GM21528 (cell line): ENCODE measurements at regions not wholly inside any gene's neighbourhood (a gene's known extent, or its start where the extent isn't known, plus 50 kb on each side); places are given as distances from the start of the nearest gene placed in this dataset.

Experiments
- ATAC-seq: cut with Tn5 transposase; IDR thresholded peaks from one replicate; pipeline ENCODE4 v1.9.1; 2021; ENCODE audit warnings: mild to moderate bottlenecking, moderate library complexity; ENCODE audit not compliant: unreplicated experiment, low FRiP score

DNA sequence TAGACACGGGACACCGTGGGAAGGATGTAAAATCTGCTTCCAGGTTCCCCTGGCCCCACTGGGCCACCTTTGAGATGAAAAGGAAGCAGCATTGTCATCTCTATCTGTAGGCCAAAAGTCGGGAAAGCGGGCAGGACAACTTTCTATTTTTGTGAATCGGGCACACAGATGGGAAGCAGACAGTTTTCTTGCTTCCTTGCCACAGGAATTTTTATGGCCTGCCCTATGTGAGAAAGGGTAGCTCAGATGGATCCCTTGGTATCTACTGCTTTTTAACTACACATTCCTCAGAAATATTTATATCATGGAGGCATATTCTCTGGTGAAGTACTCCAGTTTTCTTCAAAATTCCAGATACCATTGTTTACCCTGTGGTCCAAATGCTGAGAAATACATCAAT is 735.5 kb downstream of the CBLN2 start:
- ATAC-seq: no peak

- ATAC-seq: no peak
These were observed 736.6 kb downstream of the CBLN2 start for GRCh38 chr18:71807586-71807985.

DNA sequence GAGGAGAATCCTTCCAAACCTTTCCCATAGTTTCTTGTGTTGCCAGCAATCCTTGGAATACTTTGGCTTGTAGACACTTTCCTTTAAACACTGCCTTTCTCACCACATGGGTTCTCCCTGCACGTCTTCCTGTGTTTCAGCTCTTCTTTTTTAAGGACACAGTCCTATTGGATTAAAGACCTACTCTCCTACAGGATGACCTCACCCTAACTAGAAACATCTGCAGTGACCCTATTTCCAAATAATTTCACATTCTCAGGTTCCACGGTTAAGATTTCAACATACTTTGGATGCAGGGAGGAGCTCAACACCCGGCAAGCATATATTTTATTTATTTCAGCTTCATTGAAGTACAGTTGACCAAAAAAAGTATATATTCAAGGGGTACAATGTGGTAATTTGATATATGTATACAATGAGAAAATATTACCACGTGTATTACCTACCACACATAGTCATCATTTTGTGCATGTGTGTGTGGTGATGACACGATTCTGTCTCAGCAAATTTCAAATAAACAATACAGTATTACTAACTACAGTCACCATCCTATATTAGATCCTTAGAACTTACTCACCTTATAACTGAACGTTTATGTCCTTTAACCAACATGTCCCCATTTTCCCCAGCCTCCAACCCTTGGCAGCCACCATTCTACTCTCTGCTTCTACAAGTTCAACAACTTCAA is 745.0 kb downstream of the CBLN2 start:
- no peak for ATAC-seq

- ATAC-seq: no peak
These were observed 746.6 kb downstream of the CBLN2 start for GRCh38 chr18:71797554-71797953.

DNA sequence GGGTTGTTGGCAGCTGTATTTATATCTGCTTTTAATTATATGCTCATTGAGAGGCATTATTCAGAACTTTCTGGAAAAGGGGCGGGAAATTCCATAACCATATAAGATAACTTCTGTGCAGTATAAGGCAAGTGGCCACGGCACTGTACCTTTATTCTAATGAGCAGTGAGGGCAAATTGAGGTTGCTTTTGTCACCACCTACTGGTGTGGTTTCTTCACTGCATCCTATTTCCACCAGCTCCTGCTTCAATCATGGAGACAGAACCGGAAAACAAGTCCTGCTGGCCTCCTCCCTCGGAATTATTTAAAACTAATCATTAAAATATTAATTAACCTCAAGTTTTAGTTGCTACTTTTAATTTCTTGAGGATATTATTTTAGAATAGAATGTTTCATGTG is 759.4 kb downstream of the CBLN2 start:
- ATAC-seq: no peak

GRCh38 chr18:71760541-71760940 is 783.6 kb downstream of the CBLN2 start:
- no peak for ATAC-seq

DNA sequence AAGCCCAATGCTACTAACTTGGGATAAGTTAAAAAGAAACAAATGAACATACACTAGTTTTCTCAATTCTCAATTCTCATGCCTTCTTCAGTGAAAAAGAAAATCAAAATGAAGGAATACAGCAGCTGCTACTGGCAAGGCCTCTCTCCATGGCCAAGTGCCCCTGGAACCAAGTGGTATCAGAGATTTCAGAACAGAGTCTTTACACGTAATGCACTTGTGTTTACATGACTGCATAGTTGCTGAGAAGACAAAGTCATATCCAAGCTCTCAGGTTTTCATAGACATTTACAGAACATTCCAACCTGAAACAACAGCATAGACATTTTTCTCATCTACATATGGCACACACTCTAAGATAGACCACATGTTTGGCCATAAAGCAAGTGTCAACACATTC is 789.9 kb downstream of the CBLN2 start:
- ATAC-seq: no peak

DNA sequence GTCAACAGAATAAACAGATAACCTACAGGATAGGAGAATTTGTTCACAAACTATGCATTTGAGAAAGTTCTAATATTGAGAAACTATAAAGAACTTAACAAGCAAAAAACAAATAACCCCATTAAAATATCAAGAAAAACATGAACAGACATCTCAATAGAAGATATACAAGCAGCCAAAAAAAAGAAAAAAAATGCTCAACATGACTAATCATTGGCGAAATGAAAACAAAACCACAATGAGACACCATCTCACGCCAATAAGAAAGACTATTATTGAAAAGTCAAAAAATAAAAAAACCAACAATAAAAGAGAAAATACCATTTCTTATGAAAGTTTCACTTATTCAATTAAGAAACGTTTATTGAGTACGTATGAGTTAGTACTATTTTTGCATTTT is 800.5 kb downstream of the CBLN2 start:
- no peak for ATAC-seq

DNA sequence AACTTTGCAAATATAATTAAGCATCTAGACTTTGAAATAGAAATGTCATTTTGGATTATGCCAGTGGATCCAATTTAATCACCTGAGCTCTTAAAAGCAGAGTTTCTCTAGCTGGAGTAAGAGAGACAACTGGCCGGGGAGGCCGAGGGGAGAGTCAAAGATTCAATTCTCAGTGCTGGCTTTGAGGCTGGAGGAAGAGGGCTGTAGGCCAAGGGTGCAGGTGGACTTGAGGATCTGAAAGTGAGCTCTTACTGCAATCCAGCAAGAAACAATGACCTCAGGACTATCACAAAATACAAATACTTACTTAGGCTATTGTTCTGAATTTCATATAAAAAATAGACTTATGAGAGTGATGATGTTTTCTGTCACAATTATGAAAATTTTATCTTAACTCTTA is 814.5 kb downstream of the CBLN2 start:
- ATAC-seq: no peak

DNA sequence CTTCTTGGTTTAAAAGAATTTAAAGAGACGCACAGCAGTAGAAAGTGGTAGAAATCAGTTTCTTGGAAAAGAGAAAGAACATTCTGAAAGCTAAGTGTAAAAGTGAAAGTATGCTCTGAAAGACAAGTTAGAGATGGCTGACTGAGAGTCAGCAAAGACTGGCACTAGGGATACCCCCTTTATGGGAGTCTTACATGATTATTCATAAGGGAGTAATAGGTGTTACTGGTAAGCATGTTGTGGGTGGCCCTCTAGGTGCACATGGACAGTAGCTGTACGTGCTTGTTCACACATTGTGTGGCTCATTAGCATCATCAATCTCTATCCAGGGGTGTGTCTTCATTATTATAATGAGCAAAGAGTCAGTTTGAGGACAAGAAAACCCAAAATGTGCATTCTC is 816.2 kb downstream of the CBLN2 start:
- no peak for ATAC-seq

- no peak for ATAC-seq
These were observed 818.9 kb downstream of the CBLN2 start for GRCh38 chr18:71725256-71725655.

GRCh38 chr18:71707985-71708500 is 836.1 kb downstream of the CBLN2 start:
- no peak for ATAC-seq

GRCh38 chr18:71707400-71707799 is 836.7 kb downstream of the CBLN2 start:
- no peak for ATAC-seq

DNA sequence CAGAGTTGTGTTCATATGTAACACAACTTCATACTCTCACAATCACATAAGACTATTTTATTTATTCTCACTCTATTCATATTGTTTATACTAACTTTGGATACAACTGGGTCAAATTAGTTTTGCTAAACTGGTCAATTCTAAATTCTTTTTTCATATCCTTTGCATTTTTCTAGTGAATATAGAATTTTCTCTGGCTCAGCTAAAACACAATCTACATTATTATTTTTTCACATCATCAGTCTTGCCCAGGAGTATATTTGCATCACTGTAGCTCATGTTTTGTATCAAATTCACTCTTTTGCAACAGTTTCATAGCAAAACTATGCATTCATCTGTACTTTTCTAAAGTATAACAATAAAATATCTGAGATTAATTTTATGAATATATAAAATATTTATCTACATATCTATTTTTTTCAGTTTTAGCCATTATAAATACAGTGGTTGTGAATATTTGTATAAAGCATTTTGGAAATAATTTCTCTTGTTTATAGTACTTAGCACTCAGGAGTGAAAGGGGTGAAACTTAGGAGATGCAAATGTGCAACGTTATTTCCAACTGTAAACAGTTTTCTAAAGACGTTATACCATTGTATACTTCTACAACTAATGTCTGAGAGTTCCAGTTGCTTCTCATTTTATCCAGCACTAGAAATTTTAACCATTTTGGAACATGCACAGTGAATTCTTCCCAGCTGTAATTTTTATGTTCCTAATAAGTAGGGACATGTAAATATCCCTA is 854.6 kb downstream of the CBLN2 start:
- no peak for ATAC-seq

GRCh38 chr18:71682591-71682990 is 861.6 kb downstream of the CBLN2 start:
- ATAC-seq: no peak

DNA sequence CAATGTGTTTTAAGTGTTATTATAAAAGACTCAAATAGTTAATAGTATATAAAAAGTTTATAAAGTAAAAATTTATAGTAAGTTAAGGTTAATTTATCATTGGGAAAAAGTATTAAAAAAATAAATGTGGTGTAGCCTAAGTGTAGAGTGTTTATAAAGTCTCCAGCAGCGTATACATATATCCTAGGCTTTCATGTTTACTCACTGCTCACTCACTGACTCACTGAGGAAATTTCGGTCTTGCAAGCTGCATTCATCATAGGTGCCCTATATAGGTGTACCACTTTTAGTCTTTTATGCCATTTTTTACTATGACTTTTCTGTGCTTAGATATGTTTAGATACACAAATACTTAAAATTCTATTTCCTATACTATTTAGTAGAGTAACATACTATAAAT is 866.0 kb downstream of the CBLN2 start:
- no peak for ATAC-seq

GRCh38 chr18:71673954-71674353 is 870.2 kb downstream of the CBLN2 start:
- ATAC-seq: no peak

DNA sequence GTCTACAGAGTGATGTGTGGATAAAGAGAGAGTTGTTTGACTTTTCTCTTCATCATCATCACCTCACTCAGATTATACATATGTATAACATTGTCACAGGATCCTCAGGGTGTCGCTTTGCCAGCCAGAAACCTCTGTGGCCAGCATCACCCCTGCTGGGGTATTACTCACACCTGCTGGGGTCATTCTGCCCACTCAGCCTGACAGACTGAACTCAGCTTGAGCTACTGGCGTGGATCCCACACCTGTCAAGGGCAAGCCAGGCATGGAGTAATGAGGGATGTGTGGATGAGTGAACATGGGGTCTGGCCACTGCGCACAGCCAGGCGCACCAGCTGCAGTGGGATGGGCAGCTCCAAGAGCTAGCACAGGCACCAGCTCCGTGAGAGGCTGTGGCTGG is 870.6 kb downstream of the CBLN2 start:
- no peak for ATAC-seq

DNA sequence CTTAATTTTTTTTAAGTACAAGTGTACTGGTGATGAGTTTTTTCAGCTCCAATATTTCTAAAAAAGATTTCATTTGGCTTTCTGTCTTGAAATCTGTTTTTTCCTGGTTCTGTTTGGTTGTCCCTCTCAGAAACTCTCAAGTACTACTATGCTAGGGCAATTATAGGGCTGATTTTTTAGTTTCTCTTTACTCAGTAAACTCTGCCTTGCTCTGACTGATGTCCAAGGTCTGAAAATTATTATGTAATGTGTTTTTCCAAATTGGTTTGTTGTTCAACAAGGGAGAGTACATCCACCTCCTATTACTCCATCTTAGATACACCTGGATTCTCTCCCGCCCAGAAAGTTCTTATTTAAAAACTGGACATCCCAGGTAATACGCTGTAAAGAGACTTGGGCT is 877.7 kb downstream of the CBLN2 start:
- ATAC-seq: no peak

DNA sequence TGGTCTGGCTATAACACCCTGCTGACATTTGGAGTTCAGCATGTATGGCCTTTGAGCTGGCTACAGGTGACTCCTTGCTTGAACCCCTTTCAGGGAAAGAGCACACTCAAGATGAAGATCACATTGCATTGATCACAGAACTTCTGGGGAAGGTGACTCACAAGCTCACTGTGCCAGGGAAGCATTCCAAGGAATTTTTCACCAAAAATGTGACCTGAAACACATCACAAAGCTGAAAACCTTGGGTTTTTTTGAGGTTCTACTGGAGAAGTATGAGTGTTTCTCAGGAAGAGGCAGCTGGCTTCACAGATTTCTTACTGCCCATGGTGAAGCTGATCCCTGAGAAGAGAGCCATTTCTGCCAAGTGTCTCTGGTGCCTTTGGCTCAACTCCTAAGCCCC is 879.0 kb downstream of the CBLN2 start:
- ATAC-seq: no peak

GRCh38 chr18:71643822-71644221 is 900.3 kb downstream of the CBLN2 start:
- ATAC-seq: no peak

DNA sequence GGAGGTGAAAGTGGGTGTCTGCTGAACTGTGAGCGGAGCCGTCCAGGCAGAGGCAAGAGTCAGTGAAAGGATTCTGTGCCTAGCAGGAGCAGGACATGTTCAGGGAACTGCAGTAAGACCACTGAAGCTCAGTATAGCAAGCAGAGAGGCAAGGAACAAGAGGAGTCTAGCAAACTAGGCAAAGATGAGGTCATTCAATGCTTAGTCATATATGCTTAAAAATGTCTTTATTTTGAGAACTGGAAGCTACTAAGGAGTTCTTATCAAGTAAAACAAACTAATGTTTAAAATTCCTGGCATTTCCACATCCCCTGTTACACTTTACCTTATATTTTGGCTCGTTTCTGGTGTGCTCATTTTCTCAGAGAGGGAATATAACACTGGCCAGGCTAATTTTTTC is 913.4 kb downstream of the CBLN2 start:
- ATAC-seq: no peak
